Endothelial cell of umbilical vein (primary cell): ENCODE measurements at regions not wholly inside any gene's neighbourhood (a gene's known extent, or its start where the extent isn't known, plus 50 kb on each side); places are given as distances from the start of the nearest gene placed in this dataset.

Experiments used
- EZH2 ChIP-seq: IDR thresholded peaks from 2 replicates; pipeline ENCODE4 v1.6.1; 2012; ENCODE audit warnings: borderline replicate concordance, low read depth, mild to moderate bottlenecking, moderate library complexity, low read length, inconsistent platforms; ENCODE audit not compliant: severe bottlenecking
- JUN ChIP-seq: IDR thresholded peaks from 2 replicates; pipeline ENCODE4 v1.6.1; 2011; ENCODE audit warnings: borderline replicate concordance, low read depth; ENCODE audit not compliant: insufficient read length, insufficient read depth
- POLR2A ChIP-seq: IDR thresholded peaks from 2 replicates; pipeline ENCODE4 v1.6.1; 2012; ENCODE audit warnings: low read depth, mild to moderate bottlenecking, control low read depth, low read length
- POLR2AphosphoS5 ChIP-seq: IDR thresholded peaks from 2 replicates; pipeline ENCODE4 v1.6.1; 2012; ENCODE audit warnings: low read depth, mild to moderate bottlenecking, control low read depth, low read length, moderate library complexity; ENCODE audit not compliant: insufficient read depth
- TF ChIP-seq, protein P1 (sequence below), 2 donors: IDR thresholded peaks; 1 replicate in 1 of 2; 2 replicates in 1 of 2; pipeline ENCODE4 v1.5.1; 2011; ENCODE audit warnings: low read length in 2 of 2, mild to moderate bottlenecking in 2 of 2, moderate library complexity in 2 of 2, control low read depth in 1 of 2, inconsistent platforms in 1 of 2, low read depth in 1 of 2; ENCODE audit not compliant: insufficient read depth in 1 of 2; ENCODE audit errors: extremely low read depth in 1 of 2
- TF ChIP-seq, protein P2 (sequence below): IDR thresholded peaks from 2 replicates; pipeline ENCODE4 v1.6.1; 2011; ENCODE audit not compliant: insufficient read depth, insufficient read length

GRCh38 chr2:59806486-59806885 is 747.0 kb downstream of the BCL11A start:
- TF ChIP-seq POLR2A (no peak), POLR2AphosphoS5 (no peak), JUN (no peak), EZH2 (no peak)
- TF ChIP-seq, protein P1, sequence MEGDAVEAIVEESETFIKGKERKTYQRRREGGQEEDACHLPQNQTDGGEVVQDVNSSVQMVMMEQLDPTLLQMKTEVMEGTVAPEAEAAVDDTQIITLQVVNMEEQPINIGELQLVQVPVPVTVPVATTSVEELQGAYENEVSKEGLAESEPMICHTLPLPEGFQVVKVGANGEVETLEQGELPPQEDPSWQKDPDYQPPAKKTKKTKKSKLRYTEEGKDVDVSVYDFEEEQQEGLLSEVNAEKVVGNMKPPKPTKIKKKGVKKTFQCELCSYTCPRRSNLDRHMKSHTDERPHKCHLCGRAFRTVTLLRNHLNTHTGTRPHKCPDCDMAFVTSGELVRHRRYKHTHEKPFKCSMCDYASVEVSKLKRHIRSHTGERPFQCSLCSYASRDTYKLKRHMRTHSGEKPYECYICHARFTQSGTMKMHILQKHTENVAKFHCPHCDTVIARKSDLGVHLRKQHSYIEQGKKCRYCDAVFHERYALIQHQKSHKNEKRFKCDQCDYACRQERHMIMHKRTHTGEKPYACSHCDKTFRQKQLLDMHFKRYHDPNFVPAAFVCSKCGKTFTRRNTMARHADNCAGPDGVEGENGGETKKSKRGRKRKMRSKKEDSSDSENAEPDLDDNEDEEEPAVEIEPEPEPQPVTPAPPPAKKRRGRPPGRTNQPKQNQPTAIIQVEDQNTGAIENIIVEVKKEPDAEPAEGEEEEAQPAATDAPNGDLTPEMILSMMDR (IDR thresholded peaks at IDR 0.05; ENCODE audit: extremely low read depth in 1 of 2, insufficient read depth in 1 of 2, low read depth in 1 of 2, low read length in 2 of 2) = no peak
- TF ChIP-seq, protein P2, sequence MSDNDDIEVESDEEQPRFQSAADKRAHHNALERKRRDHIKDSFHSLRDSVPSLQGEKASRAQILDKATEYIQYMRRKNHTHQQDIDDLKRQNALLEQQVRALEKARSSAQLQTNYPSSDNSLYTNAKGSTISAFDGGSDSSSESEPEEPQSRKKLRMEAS = no peak
